ENCODE measurements at regions not wholly inside any gene's neighbourhood (a gene's known extent, or its start where the extent isn't known, plus 50 kb on each side); places are given as distances from the start of the nearest gene placed in this dataset.

GRCh38 chr22:22424210-22424800, 84.2 kb downstream of the ZNF280B start:
- TF ChIP-seq CTCF (IDR thresholded peaks at IDR 0.05; ENCODE audit: insufficient read depth, low read length, poor library complexity, severe bottlenecking) (no peak), EZH2phosphoT487 (conservative IDR thresholded peaks at IDR 0.05; ENCODE audit: low read length) (no peak)
